Left lung (tissue), 4 donors: ENCODE measurements at regions not wholly inside any gene's neighbourhood (a gene's known extent, or its start where the extent isn't known, plus 50 kb on each side); places are given as distances from the start of the nearest gene placed in this dataset.

ENCODE experiments used
- ATAC-seq: fragments of 200-7000 bp; cut with Tn5 transposase; one replicate; pipeline ENCODE4 v1.9.1; 2020; ENCODE audit warnings: moderate library complexity
- DNase-seq, 4 donors: peaks; one replicate each; pipeline ENCODE4 v3.0.0-alpha.2; 2013 to 2020
- H3K27ac ChIP-seq, 2 donors: fragments of 200-600 bp; sonication (generic) in 1 of 2; one replicate each; pipeline versions ENCODE4 v1.5.0 to v1.8.0; 2020 to 2021
- H3K27me3 ChIP-seq, 2 donors: fragments of 200-600 bp; sonication (generic) in 1 of 2; one replicate each; pipeline versions ENCODE4 v1.5.0 to v1.8.0; 2020 to 2021
- H3K36me3 ChIP-seq, 2 donors: fragments of 200-600 bp; sonication (generic) in 1 of 2; one replicate each; pipeline versions ENCODE4 v1.5.0 to v1.8.0; 2020 to 2021
- H3K4me1 ChIP-seq, 2 donors: fragments of 200-600 bp; one replicate each; pipeline ENCODE4 v1.8.0; 2021
- H3K4me3 ChIP-seq, 2 donors: fragments of 200-600 bp; sonication (generic) in 1 of 2; one replicate each; pipeline versions ENCODE4 v1.5.0 to v1.8.0; 2020 to 2021; ENCODE audit warnings: mild to moderate bottlenecking in 1 of 2
- H3K9me3 ChIP-seq, 2 donors: fragments of 200-600 bp; sonication (generic) in 1 of 2; one replicate each; pipeline versions ENCODE4 v1.5.0 to v1.8.0; 2020 to 2021
- intact Hi-C, 2 donors: fragments of 100-400 bp; cut with DNase I; formaldehyde crosslinking; loops; one replicate each; pipeline versions ENCODE4 v1.11.2 to v1.14.2; 2022
- TF ChIP-seq, protein P1 (sequence below), 2 donors: fragments of 200-600 bp; sonication (generic) in 1 of 2; IDR thresholded peaks; one replicate each; pipeline versions ENCODE4 v1.5.0 to v1.8.0; 2021; ENCODE audit warnings: antibody characterized with exemption in 2 of 2
- donor health status: DM: no; HTN: yes; CAD: no.
- donor health status: DM: no; HTN: no; CAD: no.

GRCh38 chr2:41595240-41595639 lies 452.6 kb upstream of the PKDCC start:
- Histone ChIP-seq H3K36me3 (no peaks in the 10 kb centered on the region), H3K4me1 (peaks cover 0 to 7% of the 10 kb centered on the region in 2 donors), H3K4me3 (no peak overlapping the region), H3K27me3 (no peaks in the 10 kb centered on the region), H3K9me3 (no peaks in the 10 kb centered on the region), H3K27ac (no peak overlapping the region)
- intact Hi-C loops = no loop called here
- TF ChIP-seq, protein P1, sequence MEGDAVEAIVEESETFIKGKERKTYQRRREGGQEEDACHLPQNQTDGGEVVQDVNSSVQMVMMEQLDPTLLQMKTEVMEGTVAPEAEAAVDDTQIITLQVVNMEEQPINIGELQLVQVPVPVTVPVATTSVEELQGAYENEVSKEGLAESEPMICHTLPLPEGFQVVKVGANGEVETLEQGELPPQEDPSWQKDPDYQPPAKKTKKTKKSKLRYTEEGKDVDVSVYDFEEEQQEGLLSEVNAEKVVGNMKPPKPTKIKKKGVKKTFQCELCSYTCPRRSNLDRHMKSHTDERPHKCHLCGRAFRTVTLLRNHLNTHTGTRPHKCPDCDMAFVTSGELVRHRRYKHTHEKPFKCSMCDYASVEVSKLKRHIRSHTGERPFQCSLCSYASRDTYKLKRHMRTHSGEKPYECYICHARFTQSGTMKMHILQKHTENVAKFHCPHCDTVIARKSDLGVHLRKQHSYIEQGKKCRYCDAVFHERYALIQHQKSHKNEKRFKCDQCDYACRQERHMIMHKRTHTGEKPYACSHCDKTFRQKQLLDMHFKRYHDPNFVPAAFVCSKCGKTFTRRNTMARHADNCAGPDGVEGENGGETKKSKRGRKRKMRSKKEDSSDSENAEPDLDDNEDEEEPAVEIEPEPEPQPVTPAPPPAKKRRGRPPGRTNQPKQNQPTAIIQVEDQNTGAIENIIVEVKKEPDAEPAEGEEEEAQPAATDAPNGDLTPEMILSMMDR (IDR thresholded peaks at IDR 0.05) = no peak
- ATAC-seq = no peak
- no peak for DNase-seq

GRCh38 chr2:41597680-41598079 lies 450.1 kb upstream of the PKDCC start:
- TF ChIP-seq, protein P1 (IDR thresholded peaks at IDR 0.05) = no peak
- Histone ChIP-seq H3K4me3 (no peak overlapping the region), H3K36me3 (no peaks in the 10 kb centered on the region), H3K4me1 (peaks cover 0 to 7% of the 10 kb centered on the region in 2 donors), H3K9me3 (no peaks in the 10 kb centered on the region), H3K27me3 (no peaks in the 10 kb centered on the region), H3K27ac (peak overlapping the region in 1 of 2 donors; percentile 20)
- intact Hi-C loops = no loop called here
- ATAC-seq (no peak), DNase-seq (no peak)

- H3K9me3 ChIP-seq = no peaks in the 10 kb centered on the region
- TF ChIP-seq, protein P1 (IDR thresholded peaks at IDR 0.05) = no peak
- ATAC-seq = no peak
- H3K27ac ChIP-seq = peak overlapping the region in 1 of 2 donors; percentile 20
- no peaks in the 10 kb centered on the region for H3K27me3 ChIP-seq
- intact Hi-C loops = no loop called here
- no peaks in the 10 kb centered on the region for H3K36me3 ChIP-seq
- DNase-seq = no peak
- H3K4me1 ChIP-seq = peaks cover 0 to 7% of the 10 kb centered on the region in 2 donors
- H3K4me3 ChIP-seq = no peak overlapping the region
Observed at GRCh38 chr2:41598161-41598894, 449.5 kb upstream of the PKDCC start.

DNA sequence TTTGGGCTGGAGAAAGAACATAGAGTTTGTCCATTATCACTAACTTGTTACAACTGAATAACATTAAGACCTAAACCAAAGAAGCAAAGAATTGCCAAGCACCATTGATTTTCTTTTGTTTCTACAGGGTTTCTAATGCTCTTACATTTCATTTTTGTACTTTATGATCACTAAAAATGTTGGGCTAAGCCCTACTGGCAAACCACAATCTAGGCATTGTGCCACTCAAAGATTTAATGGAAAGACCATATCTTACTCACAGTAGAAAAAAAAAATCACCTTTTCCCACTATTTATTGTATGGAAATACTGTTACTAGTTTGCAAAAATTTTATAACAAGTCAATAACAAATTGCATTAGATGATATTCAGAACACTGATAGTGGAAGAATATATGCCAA lies 447.4 kb upstream of the PKDCC start:
- Histone ChIP-seq H3K4me1 (peaks cover 0 to 7% of the 10 kb centered on the region in 2 donors), H3K9me3 (no peaks in the 10 kb centered on the region), H3K4me3 (no peak overlapping the region), H3K36me3 (no peaks in the 10 kb centered on the region), H3K27me3 (no peaks in the 10 kb centered on the region), H3K27ac (no peak overlapping the region)
- intact Hi-C loops = no loop called here
- TF ChIP-seq, protein P1 (IDR thresholded peaks at IDR 0.05) = no peak
- DNase-seq (no peak), ATAC-seq (no peak)

DNA sequence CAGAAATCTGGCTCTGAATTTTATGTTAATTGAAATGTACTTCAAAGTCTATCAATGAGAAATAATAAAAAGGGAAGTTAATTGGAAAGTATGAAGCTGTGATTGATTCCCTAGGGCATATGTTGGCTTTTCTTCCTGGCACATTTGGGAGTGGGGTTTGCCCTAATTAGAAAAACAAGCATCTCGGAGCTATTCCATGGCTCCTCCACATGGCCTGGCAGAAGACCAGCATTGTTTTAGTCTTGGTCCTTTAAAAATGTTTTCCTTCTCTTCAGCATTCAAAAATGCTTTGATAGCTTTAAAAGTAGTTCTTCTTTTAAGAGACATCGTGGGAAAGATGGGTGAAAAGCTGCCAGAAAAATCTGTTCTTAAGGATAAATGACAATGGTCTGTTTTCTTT lies 445.5 kb upstream of the PKDCC start:
- Histone ChIP-seq H3K4me3 (no peak overlapping the region), H3K9me3 (no peaks in the 10 kb centered on the region), H3K27ac (no peak overlapping the region), H3K27me3 (no peaks in the 10 kb centered on the region), H3K36me3 (no peaks in the 10 kb centered on the region), H3K4me1 (peaks cover 0 to 7% of the 10 kb centered on the region in 2 donors)
- DNase-seq (no peak), ATAC-seq (no peak)
- intact Hi-C loops = no loop called here
- TF ChIP-seq, protein P1 (IDR thresholded peaks at IDR 0.05) = no peak
